ENCODE measurements at regions not wholly inside any gene's neighbourhood (a gene's known extent, or its start where the extent isn't known, plus 50 kb on each side); places are given as distances from the start of the nearest gene placed in this dataset.

DNA sequence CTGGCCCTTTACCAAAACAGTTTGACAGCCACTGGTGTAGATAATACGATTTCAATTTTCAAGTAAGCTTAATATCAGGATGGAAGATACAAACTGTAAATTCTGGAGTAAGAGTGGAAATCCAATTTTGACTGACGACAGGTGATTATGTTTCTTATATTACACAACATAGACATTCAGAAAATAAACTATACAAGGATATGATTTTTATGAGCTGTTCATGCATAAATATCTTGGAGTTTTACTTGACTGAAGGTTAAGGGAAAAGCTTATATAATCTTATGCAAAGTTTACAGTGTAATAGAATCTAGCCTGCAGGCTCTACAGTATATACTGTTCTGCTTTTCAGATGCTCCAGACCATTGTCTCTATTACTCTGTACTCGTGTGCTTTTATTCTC lies 1672.3 kb downstream of the ARAP2 start:
- TF ChIP-seq GATA2 (IDR thresholded peaks at IDR 0.05; ENCODE audit: low read depth, low read length): no peak
- TF ChIP-seq GATA3 (IDR thresholded peaks at IDR 0.05; ENCODE audit: low read depth, low read length): no peak

Data from SH-SY5Y (cell line).